ENCODE measurements at regions not wholly inside any gene's neighbourhood (a gene's known extent, or its start where the extent isn't known, plus 50 kb on each side); places are given as distances from the start of the nearest gene placed in this dataset.

GRCh38 chr13:72537782-72538181 lies 189.6 kb downstream of the MZT1 start:
- Histone ChIP-seq H3K27me3 (no peaks in the 10 kb centered on the region), H3K9me3 (no peaks in the 10 kb centered on the region), H3K36me3 (no peaks in the 10 kb centered on the region), H3K4me3 (no peak overlapping the region), H3K4me1 (no peaks in the 10 kb centered on the region), H3K27ac (no peak overlapping the region)
- TF ChIP-seq CTCF (IDR thresholded peaks at IDR 0.05) (no peak), POLR2A (IDR thresholded peaks at IDR 0.05) (no peak)
- DNase-seq: no peak

GRCh38 chr13:72537395-72537780 lies 190.0 kb downstream of the MZT1 start:
- no peak for DNase-seq
- Histone ChIP-seq H3K4me3 (no peak overlapping the region), H3K27ac (no peak overlapping the region), H3K4me1 (no peaks in the 10 kb centered on the region), H3K36me3 (no peaks in the 10 kb centered on the region), H3K9me3 (no peaks in the 10 kb centered on the region), H3K27me3 (no peaks in the 10 kb centered on the region)
- TF ChIP-seq POLR2A (IDR thresholded peaks at IDR 0.05) (no peak), CTCF (IDR thresholded peaks at IDR 0.05) (no peak)

- Histone ChIP-seq H3K4me1 (no peaks in the 10 kb centered on the region), H3K27me3 (no peaks in the 10 kb centered on the region), H3K9me3 (no peaks in the 10 kb centered on the region), H3K4me3 (no peak overlapping the region), H3K27ac (no peak overlapping the region), H3K36me3 (no peaks in the 10 kb centered on the region)
- TF ChIP-seq POLR2A (IDR thresholded peaks at IDR 0.05) (no peak), CTCF (IDR thresholded peaks at IDR 0.05) (no peak)
- no peak for DNase-seq
Measured at GRCh38 chr13:72536714-72537394, 190.6 kb downstream of the MZT1 start.

GRCh38 chr13:72534951-72535640 lies 192.3 kb downstream of the MZT1 start:
- no peak for DNase-seq
- Histone ChIP-seq H3K27me3 (no peaks in the 10 kb centered on the region), H3K4me3 (no peak overlapping the region), H3K36me3 (no peaks in the 10 kb centered on the region), H3K9me3 (no peaks in the 10 kb centered on the region), H3K27ac (no peak overlapping the region), H3K4me1 (no peaks in the 10 kb centered on the region)
- TF ChIP-seq CTCF (IDR thresholded peaks at IDR 0.05) (no peak), POLR2A (IDR thresholded peaks at IDR 0.05) (no peak)

GRCh38 chr13:72530471-72530870 lies 197.0 kb downstream of the MZT1 start:
- H3K4me1 ChIP-seq: no peaks in the 10 kb centered on the region
- no peak overlapping the region for H3K27ac ChIP-seq
- no peaks in the 10 kb centered on the region for H3K9me3 ChIP-seq
- no peak for TF ChIP-seq CTCF (IDR thresholded peaks at IDR 0.05)
- TF ChIP-seq POLR2A (IDR thresholded peaks at IDR 0.05): no peak
- H3K27me3 ChIP-seq: no peaks in the 10 kb centered on the region
- no peak overlapping the region for H3K4me3 ChIP-seq
- H3K36me3 ChIP-seq: no peaks in the 10 kb centered on the region
- no peak for DNase-seq

Measured in Peyer's patch (tissue), 4 donors.